ENCODE measurements at regions not wholly inside any gene's neighbourhood (a gene's known extent, or its start where the extent isn't known, plus 50 kb on each side); places are given as distances from the start of the nearest gene placed in this dataset.

DNA sequence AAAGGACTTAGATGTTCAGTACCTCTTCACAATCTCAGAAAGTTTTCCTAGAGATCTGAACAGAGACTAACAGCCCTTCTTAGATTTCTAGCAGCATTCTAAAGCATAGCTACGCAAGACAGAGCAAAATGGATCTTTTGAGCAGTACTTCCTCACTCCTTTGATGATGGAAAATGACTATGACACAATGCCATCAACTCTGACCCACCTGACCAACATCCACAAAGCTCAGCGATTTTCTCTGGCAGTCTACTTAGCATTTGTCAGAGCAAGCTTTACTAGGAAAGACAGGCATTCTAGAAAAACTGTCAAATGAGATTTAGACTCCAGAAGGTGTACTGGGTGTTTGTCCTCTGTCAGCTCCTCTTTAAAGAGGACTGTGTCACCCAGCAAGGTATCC lies 180.9 kb upstream of the ACVR2A start:
- TF ChIP-seq, protein P1, sequence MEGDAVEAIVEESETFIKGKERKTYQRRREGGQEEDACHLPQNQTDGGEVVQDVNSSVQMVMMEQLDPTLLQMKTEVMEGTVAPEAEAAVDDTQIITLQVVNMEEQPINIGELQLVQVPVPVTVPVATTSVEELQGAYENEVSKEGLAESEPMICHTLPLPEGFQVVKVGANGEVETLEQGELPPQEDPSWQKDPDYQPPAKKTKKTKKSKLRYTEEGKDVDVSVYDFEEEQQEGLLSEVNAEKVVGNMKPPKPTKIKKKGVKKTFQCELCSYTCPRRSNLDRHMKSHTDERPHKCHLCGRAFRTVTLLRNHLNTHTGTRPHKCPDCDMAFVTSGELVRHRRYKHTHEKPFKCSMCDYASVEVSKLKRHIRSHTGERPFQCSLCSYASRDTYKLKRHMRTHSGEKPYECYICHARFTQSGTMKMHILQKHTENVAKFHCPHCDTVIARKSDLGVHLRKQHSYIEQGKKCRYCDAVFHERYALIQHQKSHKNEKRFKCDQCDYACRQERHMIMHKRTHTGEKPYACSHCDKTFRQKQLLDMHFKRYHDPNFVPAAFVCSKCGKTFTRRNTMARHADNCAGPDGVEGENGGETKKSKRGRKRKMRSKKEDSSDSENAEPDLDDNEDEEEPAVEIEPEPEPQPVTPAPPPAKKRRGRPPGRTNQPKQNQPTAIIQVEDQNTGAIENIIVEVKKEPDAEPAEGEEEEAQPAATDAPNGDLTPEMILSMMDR (IDR thresholded peaks at IDR 0.05) = no peak
- TF ChIP-seq POLR2A (IDR thresholded peaks at IDR 0.05) (no peak), EP300 (IDR thresholded peaks at IDR 0.05) (no peak)

Measured in suprapubic skin (tissue), 3 donors.